RWPE2 (cell line): ENCODE measurements at regions not wholly inside any gene's neighbourhood (a gene's known extent, or its start where the extent isn't known, plus 50 kb on each side); places are given as distances from the start of the nearest gene placed in this dataset.

ENCODE experiments used
- ATAC-seq: fragments of 200-7000 bp; cut with Tn5 transposase; 3 replicates; pipeline ENCODE4 v1.9.1; 2021; ENCODE audit warnings: low read depth
- DNase-seq: peaks from one replicate; pipeline ENCODE4 v3.0.0-alpha.2; 2020; ENCODE audit warnings: low spot score
- H3K27ac ChIP-seq: fragments of 450-650 bp; 2 replicates; pipeline ENCODE4 v1.5.1; 2017; ENCODE audit warnings: mild to moderate bottlenecking; ENCODE audit not compliant: poor library complexity, severe bottlenecking
- H3K27me3 ChIP-seq: fragments of 250-450 bp; sonication (Bioruptor Pico); 2 replicates; pipeline ENCODE4 v1.5.1; 2021; ENCODE audit warnings: mild to moderate bottlenecking, moderate library complexity; ENCODE audit not compliant: insufficient read depth, poor library complexity, severe bottlenecking
- H3K36me3 ChIP-seq: fragments of 250-450 bp; sonication (Bioruptor Pico); 2 replicates; pipeline ENCODE4 v1.5.1; 2020; ENCODE audit warnings: low read depth, mild to moderate bottlenecking, moderate library complexity
- H3K4me1 ChIP-seq: fragments of 250-450 bp; sonication (Bioruptor Pico); 2 replicates; pipeline ENCODE4 v1.5.1; 2021; ENCODE audit warnings: mild to moderate bottlenecking, moderate library complexity; ENCODE audit not compliant: insufficient read depth, poor library complexity, severe bottlenecking
- H3K4me3 ChIP-seq: fragments of 250-450 bp; sonication (Bioruptor Pico); 2 replicates; pipeline ENCODE4 v1.5.1; 2021; ENCODE audit warnings: mild to moderate bottlenecking, moderate library complexity; ENCODE audit not compliant: severe bottlenecking
- H3K9me3 ChIP-seq: fragments of 250-450 bp; sonication (Bioruptor Pico); 2 replicates; pipeline ENCODE4 v1.5.1; 2021; ENCODE audit warnings: mild to moderate bottlenecking, moderate library complexity; ENCODE audit not compliant: severe bottlenecking
- CTCF ChIP-seq: fragments of 450-650 bp; IDR thresholded peaks from one replicate; pipeline ENCODE4 v1.5.1; 2017; ENCODE audit warnings: mild to moderate bottlenecking, moderate library complexity; ENCODE audit not compliant: poor library complexity, severe bottlenecking

GRCh38 chr10:85333594-85333993 is 1005.2 kb downstream of the CCSER2 start:
- Histone ChIP-seq H3K9me3 (peaks cover 1% of the 10 kb centered on the region), H3K4me1 (no peaks in the 10 kb centered on the region), H3K4me3 (no peak overlapping the region), H3K27me3 (no peaks in the 10 kb centered on the region), H3K36me3 (no peaks in the 10 kb centered on the region), H3K27ac (no peak overlapping the region)
- no peak for TF ChIP-seq CTCF
- DNase-seq (no peak), ATAC-seq (no peak)

GRCh38 chr10:85362401-85362800 is 1004.2 kb downstream of the GRID1 start:
- H3K9me3 ChIP-seq = no peaks in the 10 kb centered on the region
- ATAC-seq = no peak
- TF ChIP-seq CTCF = no peak
- no peaks in the 10 kb centered on the region for H3K4me1 ChIP-seq
- H3K27me3 ChIP-seq = no peaks in the 10 kb centered on the region
- H3K27ac ChIP-seq = no peak overlapping the region
- no peak overlapping the region for H3K4me3 ChIP-seq
- no peak for DNase-seq
- no peaks in the 10 kb centered on the region for H3K36me3 ChIP-seq

- Histone ChIP-seq H3K36me3 (no peaks in the 10 kb centered on the region), H3K27me3 (no peaks in the 10 kb centered on the region), H3K4me3 (no peak overlapping the region), H3K27ac (no peak overlapping the region), H3K4me1 (no peaks in the 10 kb centered on the region), H3K9me3 (no peaks in the 10 kb centered on the region)
- ATAC-seq (no peak), DNase-seq (no peak)
- TF ChIP-seq CTCF = no peak
Measured at GRCh38 chr10:85377029-85377806, 989.4 kb downstream of the GRID1 start.

- Histone ChIP-seq H3K27ac (no peak overlapping the region), H3K36me3 (no peaks in the 10 kb centered on the region), H3K4me1 (no peaks in the 10 kb centered on the region), H3K27me3 (no peaks in the 10 kb centered on the region), H3K4me3 (no peak overlapping the region), H3K9me3 (no peaks in the 10 kb centered on the region)
- ATAC-seq = no peak
- no peak for DNase-seq
- TF ChIP-seq CTCF = no peak
Measured at GRCh38 chr10:85379338-85379737, 987.3 kb downstream of the GRID1 start.

GRCh38 chr10:85400981-85401695 is 965.5 kb downstream of the GRID1 start:
- ATAC-seq (peak; percentile 59), DNase-seq (no peak)
- no peaks in the 10 kb centered on the region for H3K27me3 ChIP-seq
- H3K4me3 ChIP-seq = no peak overlapping the region
- H3K9me3 ChIP-seq = no peaks in the 10 kb centered on the region
- H3K36me3 ChIP-seq = no peaks in the 10 kb centered on the region
- H3K27ac ChIP-seq = no peak overlapping the region
- TF ChIP-seq CTCF = no peak
- H3K4me1 ChIP-seq = no peaks in the 10 kb centered on the region
